HCT116 (cell line): ENCODE measurements at regions not wholly inside any gene's neighbourhood (a gene's known extent, or its start where the extent isn't known, plus 50 kb on each side); places are given as distances from the start of the nearest gene placed in this dataset.

Source experiments
- ATAC-seq: fragments of 200-7000 bp; cut with Tn5 transposase; 2 replicates; pipeline ENCODE4 v1.9.1; 2020; ENCODE audit warnings: mild to moderate bottlenecking, moderate library complexity
- BruUV-seq: library from RNA; stranded (reverse); fragments of 400-500 nt; replicated peaks from 2 replicates; lab custom pipeline; 2021; lab: Mats Ljungman, UMichigan
- CTCF ChIA-PET: fragments of 300-600 bp; sonication (Branson Sonifier 250); formaldehyde crosslinking; loops from one replicate; lab custom pipeline; 2021; ENCODE audit warnings: antibody characterized with exemption; lab: Charles Lee
- POLR2A ChIA-PET: fragments of 300-600, 350-600 bp; sonication (Branson Sonifier 250); formaldehyde crosslinking; loops from one replicate; lab custom pipeline; 2021; ENCODE audit warnings: antibody characterized with exemption; lab: Charles Lee
- RAD21 ChIA-PET, 2 experiments: fragments of 300-600 bp; sonication (Branson Sonifier 250); formaldehyde crosslinking; loops; one replicate each; lab custom pipeline; 2023; ENCODE audit warnings: low total read pairs in 2 of 2; ENCODE audit not compliant: uncharacterized antibody in 2 of 2, unreplicated experiment in 2 of 2, low non-redundant PET in 1 of 2; lab: Charles Lee
- DNase-seq: peaks from one replicate; pipeline ENCODE4 v3.0.0-alpha.2; 2010; ENCODE audit warnings: low read depth, low spot score
- H2AFZ ChIP-seq: fragments of 200-600 bp; shearing (Covaris generic), sonication (generic); 2 replicates; pipeline ENCODE4 v1.6.1; 2017; ENCODE audit warnings: low read depth, mixed run types, mixed read lengths, antibody characterized with exemption, low read length; ENCODE audit not compliant: poor library complexity, severe bottlenecking
- H3K27ac ChIP-seq: 2 replicates; pipeline ENCODE4 v1.5.1; 2012; ENCODE audit warnings: low read depth, low read length
- H3K27me3 ChIP-seq: fragments of 200-600 bp; sonication (generic); 2 replicates; pipeline ENCODE4 v1.6.1; 2016; ENCODE audit warnings: mixed run types, low read length, mixed read lengths; ENCODE audit not compliant: insufficient read depth
- H3K36me3 ChIP-seq, 2 experiments: fragments of 200-500 bp in 1 of 2; fragments of 200-600 bp in 1 of 2; sonication (Bioruptor generic) in 1 of 2; sonication (generic) in 1 of 2; 2 replicates each; pipeline versions ENCODE4 v1.5.1 to v1.6.1; 2014 to 2016; ENCODE audit warnings: low read length in 2 of 2, inconsistent platforms in 1 of 2, mixed read lengths in 1 of 2, mixed run types in 1 of 2; ENCODE audit not compliant: insufficient read depth in 2 of 2, control insufficient read depth in 1 of 2
- H3K4me1 ChIP-seq, 2 experiments: fragments of 200-600 bp in 1 of 2; sonication (generic) in 1 of 2; 2 replicates each; pipeline versions ENCODE4 v1.5.1 to v1.6.1; 2012 to 2017; ENCODE audit warnings: low read length in 2 of 2, inconsistent platforms in 1 of 2, mild to moderate bottlenecking in 1 of 2, mixed read lengths in 1 of 2, mixed run types in 1 of 2, moderate library complexity in 1 of 2; ENCODE audit not compliant: insufficient read depth in 2 of 2, control insufficient read depth in 1 of 2
- H3K4me2 ChIP-seq: fragments of 200-600 bp; sonication (generic); 2 replicates; pipeline ENCODE4 v1.6.1; 2017; ENCODE audit warnings: mixed run types, low read length, mixed read lengths
- H3K4me3 ChIP-seq, 2 experiments: fragments of 200-600 bp in 1 of 2; sonication (generic) in 1 of 2; replicated peaks in 1 of 2; 2 replicates each; pipeline ENCODE4 v1.5.1; 2011 to 2016; ENCODE audit warnings: low read length in 2 of 2, control low read depth in 1 of 2, low read depth in 1 of 2, mild to moderate bottlenecking in 1 of 2, mixed read lengths in 1 of 2, mixed run types in 1 of 2
- H3K79me2 ChIP-seq: fragments of 200-600 bp; sonication (generic); 2 replicates; pipeline ENCODE4 v1.6.1; 2017; ENCODE audit warnings: mild to moderate bottlenecking, mixed run types, low read length, moderate library complexity, mixed read lengths; ENCODE audit not compliant: insufficient read depth
- H3K9ac ChIP-seq: fragments of 200-600 bp; sonication (generic); 2 replicates; pipeline ENCODE4 v1.6.1; 2016; ENCODE audit warnings: low read length, mixed read lengths
- H3K9me2 ChIP-seq: fragments of 200-600 bp; sonication (generic), shearing (Covaris generic); 2 replicates; pipeline ENCODE4 v1.6.1; 2017; ENCODE audit warnings: mixed run types, mild to moderate bottlenecking, moderate library complexity; ENCODE audit not compliant: insufficient read depth
- H3K9me3 ChIP-seq, 2 experiments: fragments of 200-500 bp in 1 of 2; fragments of 200-600 bp in 1 of 2; sonication (Bioruptor generic) in 1 of 2; sonication (generic) in 1 of 2; 2 replicates each; pipeline ENCODE4 v1.6.1; 2014 to 2017; ENCODE audit warnings: low read length in 2 of 2, mixed read lengths in 2 of 2, inconsistent platforms in 1 of 2, low read depth in 1 of 2, mild to moderate bottlenecking in 1 of 2, mixed run types in 1 of 2, moderate library complexity in 1 of 2; ENCODE audit not compliant: control insufficient read depth in 1 of 2, insufficient read depth in 1 of 2
- H4K20me1 ChIP-seq: fragments of 200-600 bp; sonication (generic), shearing (Covaris generic); 2 replicates; pipeline ENCODE4 v1.6.1; 2017; ENCODE audit warnings: mixed run types, mild to moderate bottlenecking, moderate library complexity; ENCODE audit not compliant: insufficient read depth
- CBX3 ChIP-seq: IDR thresholded peaks from 2 replicates; pipeline ENCODE4 v1.6.1; 2012; ENCODE audit warnings: low read depth
- EGR1 ChIP-seq: IDR thresholded peaks from 2 replicates; pipeline ENCODE4 v1.6.1; 2012; ENCODE audit warnings: low read depth
- ELF1 ChIP-seq: IDR thresholded peaks from 2 replicates; pipeline ENCODE4 v1.6.1; 2012; ENCODE audit warnings: low read depth, borderline replicate concordance
- EZH2phosphoT487 ChIP-seq: fragments of 200-600 bp; IDR thresholded peaks from 2 replicates; pipeline ENCODE4 v1.6.1; 2018; ENCODE audit warnings: antibody characterized with exemption, borderline replicate concordance
- JUND ChIP-seq: IDR thresholded peaks from 2 replicates; pipeline ENCODE4 v1.6.1; 2012
- RAD21 ChIP-seq: IDR thresholded peaks from 2 replicates; pipeline ENCODE4 v1.6.1; 2012; ENCODE audit warnings: low read depth, mild to moderate bottlenecking
- SP1 ChIP-seq: IDR thresholded peaks from 2 replicates; pipeline ENCODE4 v1.6.1; 2012; ENCODE audit warnings: low read depth
- SRF ChIP-seq: IDR thresholded peaks from 2 replicates; pipeline ENCODE4 v1.6.1; 2012; ENCODE audit warnings: low read depth
- TCF7L2 ChIP-seq: IDR thresholded peaks from 2 replicates; pipeline ENCODE4 v1.7.0; 2011; ENCODE audit warnings: borderline replicate concordance, inconsistent platforms; ENCODE audit not compliant: insufficient read depth, insufficient read length; ENCODE audit errors: extremely low read depth
- YY1 ChIP-seq: IDR thresholded peaks from 2 replicates; pipeline ENCODE4 v1.6.1; 2011; ENCODE audit warnings: low read length, low read depth, moderate library complexity, mild to moderate bottlenecking; ENCODE audit not compliant: insufficient replicate concordance; ENCODE audit errors: extremely low read depth
- ZFX ChIP-seq: fragments of 450-650 bp; IDR thresholded peaks from 2 replicates; pipeline ENCODE4 v1.6.1; 2017
- intact Hi-C: fragments of 100-400 bp; cut with micrococcal nuclease; formaldehyde crosslinking; loops from 2 replicates; pipeline ENCODE4 v1.10.0; 2022
- TF ChIP-seq, protein P1 (sequence below): IDR thresholded peaks from 2 replicates; pipeline ENCODE4 v1.6.1; 2011; ENCODE audit warnings: mild to moderate bottlenecking, low read length, moderate library complexity; ENCODE audit not compliant: insufficient replicate concordance; ENCODE audit errors: extremely low read depth

DNA sequence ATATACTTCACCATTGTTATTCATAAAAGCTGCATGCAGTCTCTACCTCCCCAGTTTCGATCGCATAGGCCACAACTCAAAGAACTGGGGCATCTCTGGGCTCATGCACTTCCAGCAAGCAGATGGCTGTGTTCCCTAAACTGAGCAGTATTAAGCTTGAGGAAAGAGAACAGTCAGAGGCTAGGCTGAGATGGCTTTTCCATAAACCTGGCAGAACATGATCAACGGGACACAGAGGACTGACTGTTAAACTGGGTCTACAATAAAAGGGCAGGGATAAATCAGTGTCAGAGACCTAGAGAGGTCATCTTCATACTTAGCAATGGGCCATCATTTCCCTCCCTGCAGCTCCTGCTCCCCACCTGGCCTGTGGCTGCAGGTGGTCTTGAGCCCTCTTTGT lies 171.0 kb upstream of the NECTIN1 start:
- Histone ChIP-seq H3K9me3 (no peaks in the 10 kb centered on the region), H3K27me3 (peaks cover 19% of the 10 kb centered on the region; the same call in 1 of the 2 replicates), H3K4me1 (no peaks in the 10 kb centered on the region), H3K27ac (no peak overlapping the region), H3K79me2 (no peaks in the 10 kb centered on the region), H3K36me3 (no peaks in the 10 kb centered on the region), H3K9ac (no peak overlapping the region), H2AFZ (no peak overlapping the region), H4K20me1 (no peaks in the 10 kb centered on the region), H3K4me3 (no peak overlapping the region), H3K4me2 (no peak overlapping the region), H3K9me2 (0 out of 2 replicates have a peak, but pooled peaks cover 2% of the 10 kb centered on the region)
- BruUV-seq: no TSS peak
- RAD21 ChIA-PET: no interaction called here
- TF ChIP-seq ELF1 (no peak), CBX3 (no peak), JUND (no peak), EZH2phosphoT487 (no peak), EGR1 (no peak), SP1 (no peak), YY1 (no peak), ZFX (no peak), RAD21 (no peak), TCF7L2 (no peak), SRF (no peak)
- TF ChIP-seq, protein P1, sequence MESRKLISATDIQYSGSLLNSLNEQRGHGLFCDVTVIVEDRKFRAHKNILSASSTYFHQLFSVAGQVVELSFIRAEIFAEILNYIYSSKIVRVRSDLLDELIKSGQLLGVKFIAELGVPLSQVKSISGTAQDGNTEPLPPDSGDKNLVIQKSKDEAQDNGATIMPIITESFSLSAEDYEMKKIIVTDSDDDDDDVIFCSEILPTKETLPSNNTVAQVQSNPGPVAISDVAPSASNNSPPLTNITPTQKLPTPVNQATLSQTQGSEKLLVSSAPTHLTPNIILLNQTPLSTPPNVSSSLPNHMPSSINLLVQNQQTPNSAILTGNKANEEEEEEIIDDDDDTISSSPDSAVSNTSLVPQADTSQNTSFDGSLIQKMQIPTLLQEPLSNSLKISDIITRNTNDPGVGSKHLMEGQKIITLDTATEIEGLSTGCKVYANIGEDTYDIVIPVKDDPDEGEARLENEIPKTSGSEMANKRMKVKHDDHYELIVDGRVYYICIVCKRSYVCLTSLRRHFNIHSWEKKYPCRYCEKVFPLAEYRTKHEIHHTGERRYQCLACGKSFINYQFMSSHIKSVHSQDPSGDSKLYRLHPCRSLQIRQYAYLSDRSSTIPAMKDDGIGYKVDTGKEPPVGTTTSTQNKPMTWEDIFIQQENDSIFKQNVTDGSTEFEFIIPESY: no peak
- CTCF ChIA-PET: no interaction called here
- ATAC-seq (no peak), DNase-seq (no peak)
- intact Hi-C loops: no loop called here
- POLR2A ChIA-PET: no interaction called here
